GM21723 (cell line): ENCODE measurements at regions not wholly inside any gene's neighbourhood (a gene's known extent, or its start where the extent isn't known, plus 50 kb on each side); places are given as distances from the start of the nearest gene placed in this dataset.

ENCODE experiments used
- ATAC-seq: cut with Tn5 transposase; IDR thresholded peaks from one replicate; pipeline ENCODE4 v1.9.1; 2021; ENCODE audit warnings: mild to moderate bottlenecking, moderate library complexity; ENCODE audit not compliant: unreplicated experiment

DNA sequence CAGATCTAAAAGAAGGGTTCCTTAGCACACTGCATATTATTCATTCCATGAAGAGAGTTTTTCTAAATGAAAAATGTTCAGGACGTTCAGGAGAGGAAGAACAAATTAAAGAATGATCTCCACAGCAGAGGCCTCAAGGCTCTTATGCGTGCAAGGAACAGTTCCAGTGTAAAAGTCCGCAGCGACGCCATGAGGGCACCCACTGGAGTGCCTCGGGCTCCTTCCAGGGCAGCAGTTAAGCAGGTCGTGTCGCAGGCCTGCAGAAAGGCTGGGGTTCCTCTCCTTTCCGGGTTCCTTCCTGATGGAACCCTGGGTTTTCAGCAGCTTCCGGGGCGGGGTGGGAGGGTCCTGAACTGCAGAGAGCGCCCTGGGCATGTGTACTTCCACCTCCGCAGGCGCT lies 87.1 kb upstream of the SELENOP start:
- no peak for ATAC-seq

GRCh38 chr5:42896523-42896922 lies 84.8 kb upstream of the SELENOP start:
- no peak for ATAC-seq

- ATAC-seq = no peak
These were observed 82.4 kb upstream of the SELENOP start for GRCh38 chr5:42894057-42894456.

DNA sequence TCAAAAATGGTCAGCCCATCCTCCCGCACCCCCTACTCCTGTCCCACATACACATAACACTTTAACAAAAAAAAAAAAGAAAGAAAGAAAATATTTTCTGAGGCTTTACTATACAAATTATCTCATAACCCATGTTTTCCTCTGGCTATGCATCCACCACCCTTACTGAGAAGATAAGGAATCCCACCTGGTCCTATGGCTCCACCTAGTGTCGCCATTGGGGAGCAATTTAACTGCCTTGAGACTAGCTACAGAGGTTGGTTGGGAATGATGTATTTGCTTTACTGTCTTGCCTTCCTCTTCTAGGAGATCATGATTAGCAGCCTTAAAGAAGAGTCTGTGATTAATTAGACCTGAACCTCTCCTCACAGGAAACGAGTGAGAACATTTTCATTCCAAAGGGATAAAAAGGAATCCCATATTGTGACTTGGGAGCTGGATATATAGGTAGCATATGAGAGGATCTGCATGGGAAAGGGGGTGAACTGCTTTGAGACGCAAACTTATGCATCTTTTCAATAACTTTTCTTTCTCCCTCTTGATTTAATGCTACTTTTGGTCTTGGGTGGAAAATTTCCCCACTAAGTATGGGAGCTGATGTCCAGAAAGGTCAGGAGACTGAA lies 77.7 kb upstream of the SELENOP start:
- ATAC-seq = peak; percentile 93

- no peak for ATAC-seq
These were observed 77.1 kb upstream of the SELENOP start for GRCh38 chr5:42888771-42889170.

DNA sequence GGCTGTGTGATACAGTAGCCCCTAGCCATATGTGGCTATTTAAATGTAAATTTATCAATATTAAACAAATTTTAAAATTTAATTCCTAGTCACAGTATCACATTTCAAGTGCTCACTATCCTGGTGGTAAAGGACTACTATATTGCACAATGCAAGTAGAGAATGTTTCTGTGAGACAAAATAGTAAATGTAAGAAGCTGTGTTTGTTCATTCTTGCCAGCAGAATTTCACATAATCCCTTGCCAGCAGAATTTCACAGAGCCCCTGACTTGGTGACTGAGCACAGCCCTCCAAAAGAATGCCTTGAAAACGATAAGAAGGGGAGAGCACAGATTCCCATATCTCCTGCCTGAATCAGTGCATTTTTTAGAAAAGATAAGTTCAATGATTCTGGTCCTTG lies 75.9 kb upstream of the SELENOP start:
- ATAC-seq = no peak

DNA sequence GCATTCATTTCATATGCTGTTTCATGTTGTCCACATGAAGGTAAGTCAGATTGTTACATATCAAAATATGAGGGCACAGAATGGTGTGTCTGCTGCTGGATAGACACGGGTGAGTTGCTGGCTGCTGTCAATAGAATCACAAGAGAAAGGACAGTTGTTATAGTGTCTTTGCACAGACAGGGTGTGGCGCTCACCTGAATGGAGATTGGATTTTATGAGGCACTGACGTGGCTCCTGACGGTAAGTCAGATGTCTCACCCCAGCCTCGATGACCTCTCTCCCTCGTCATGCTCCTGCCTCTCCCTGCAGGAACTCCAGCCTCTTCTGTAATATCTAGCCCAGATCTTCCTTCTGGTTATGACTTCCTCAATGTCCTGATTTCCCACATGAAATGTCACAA lies 75.4 kb upstream of the SELENOP start:
- no peak for ATAC-seq

GRCh38 chr5:42886635-42887034 lies 74.9 kb upstream of the SELENOP start:
- ATAC-seq = no peak

- no peak for ATAC-seq
These were observed 72.6 kb upstream of the SELENOP start for GRCh38 chr5:42884326-42884725.

DNA sequence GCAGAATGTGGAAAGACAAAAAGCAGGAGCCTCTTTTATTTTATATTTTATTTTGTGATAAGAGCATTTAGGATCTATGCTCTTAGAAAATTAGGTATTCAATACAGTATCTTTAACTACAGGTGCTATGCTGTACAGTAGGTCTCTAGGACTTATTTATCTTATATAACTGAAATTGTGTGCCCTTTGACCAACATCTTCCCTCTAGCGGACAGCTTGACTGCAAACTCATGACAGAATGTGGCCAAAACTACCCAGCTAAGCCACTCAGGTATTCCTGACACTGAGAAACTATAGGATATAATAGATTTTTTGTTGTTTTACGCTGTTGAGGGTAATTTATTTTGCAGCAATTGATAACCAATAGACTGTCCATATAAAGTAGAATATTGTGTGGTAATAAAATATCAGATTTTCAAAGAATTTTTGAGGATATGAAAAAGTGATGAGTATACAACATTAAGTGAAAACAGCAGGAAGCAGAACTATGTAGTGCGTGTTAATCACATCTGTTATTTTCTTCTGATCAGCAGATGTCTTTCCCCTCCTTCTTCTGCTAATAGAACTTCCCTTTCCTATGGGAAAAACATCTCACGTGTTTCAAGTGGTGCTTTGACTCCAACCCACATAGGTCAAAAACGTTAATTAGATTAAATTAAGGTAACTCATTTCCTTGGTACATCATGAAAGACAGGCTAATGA lies 69.9 kb upstream of the SELENOP start:
- no peak for ATAC-seq

DNA sequence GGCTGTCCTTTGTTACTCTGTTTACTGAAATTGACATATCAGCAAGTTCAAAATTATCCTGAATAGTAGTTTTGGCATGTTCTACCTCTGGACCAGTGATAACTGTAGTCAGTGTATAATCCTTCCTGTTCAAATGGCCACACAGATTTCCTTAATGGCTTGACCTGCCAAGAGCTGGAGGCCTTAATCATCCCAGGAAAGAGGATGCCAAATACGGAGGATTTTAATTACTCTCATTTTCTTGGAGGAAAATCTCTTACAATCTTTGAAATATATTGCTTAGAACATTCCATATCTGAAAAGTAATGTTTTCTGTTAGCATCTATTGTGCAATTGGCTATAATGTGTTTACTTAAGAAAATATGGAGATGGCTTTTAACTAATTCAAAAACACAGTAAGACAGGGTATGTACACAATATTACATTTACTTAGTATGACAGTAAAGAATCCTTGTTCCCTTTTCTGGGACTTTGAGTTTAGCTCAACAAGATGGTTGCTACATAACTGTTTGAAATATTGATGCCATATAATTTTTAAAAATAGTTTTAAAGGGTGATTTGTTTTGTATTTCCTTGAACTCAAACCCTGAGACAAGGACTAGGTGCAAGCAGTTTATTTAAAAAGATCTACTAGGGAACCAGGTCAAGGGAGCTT lies 68.9 kb upstream of the SELENOP start:
- ATAC-seq = no peak

DNA sequence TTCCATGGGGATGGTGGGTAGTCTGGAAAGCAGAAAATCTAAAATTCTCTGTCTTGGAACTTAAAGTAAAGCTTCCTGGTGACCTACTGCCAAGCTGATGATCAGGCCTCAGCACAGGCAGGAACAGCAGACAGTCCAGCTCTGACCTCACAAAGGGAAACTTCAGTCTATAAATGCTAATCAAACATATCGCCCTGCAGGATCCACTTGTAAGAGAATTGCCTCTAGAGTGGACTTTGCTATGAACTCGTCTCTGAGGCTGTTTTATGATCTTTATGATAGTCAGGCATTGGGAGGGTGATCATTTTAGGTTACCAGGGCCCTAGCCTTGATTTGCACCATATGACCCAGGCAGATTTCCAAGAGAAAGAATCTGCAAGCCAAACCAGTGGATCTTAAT lies 67.6 kb upstream of the SELENOP start:
- ATAC-seq = no peak

DNA sequence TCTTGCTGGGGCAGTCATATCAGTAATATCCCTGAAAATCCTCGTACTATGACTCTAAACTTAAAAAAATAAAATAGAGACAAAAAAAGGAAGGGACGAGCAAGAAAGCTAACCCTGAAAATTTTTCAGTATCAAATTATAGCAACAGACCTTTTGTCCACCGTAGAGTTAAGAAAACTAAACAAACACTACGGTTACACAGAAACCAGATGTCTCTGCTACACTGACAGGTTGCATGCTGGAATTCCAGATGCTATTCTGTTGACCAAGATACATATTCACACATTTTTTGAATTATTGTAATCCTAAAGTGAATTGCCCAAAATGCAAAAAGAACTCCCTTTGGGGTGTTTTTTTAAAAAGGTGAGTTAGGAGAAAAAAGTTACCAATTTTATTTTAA lies 66.9 kb upstream of the SELENOP start:
- ATAC-seq = no peak

DNA sequence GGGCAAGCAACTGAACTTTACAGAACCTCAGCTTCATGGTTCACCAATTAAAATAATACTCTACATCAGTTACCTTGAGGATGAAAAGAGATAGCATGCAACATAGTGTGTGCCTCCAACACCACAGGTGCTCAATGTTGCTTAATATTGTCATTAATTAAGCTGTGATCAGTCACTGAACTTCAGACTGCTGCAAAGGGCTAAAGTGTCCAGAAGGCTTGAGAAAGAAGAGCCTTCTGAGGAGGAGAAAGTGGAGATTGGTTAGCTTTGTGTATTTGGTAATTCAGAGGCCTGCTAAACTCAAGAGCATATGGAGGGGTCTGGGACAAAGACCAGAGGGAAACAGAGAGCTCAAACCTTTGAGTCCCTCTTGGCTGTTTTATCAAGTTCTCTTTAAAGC lies 66.3 kb upstream of the SELENOP start:
- ATAC-seq = no peak

GRCh38 chr5:42877431-42877830 lies 65.7 kb upstream of the SELENOP start:
- ATAC-seq = no peak

- no peak for ATAC-seq
These were observed 64.7 kb upstream of the SELENOP start for GRCh38 chr5:42876375-42876844.

- ATAC-seq = no peak
These were observed 64.2 kb upstream of the SELENOP start for GRCh38 chr5:42875785-42876374.

- ATAC-seq = no peak
These were observed 63.5 kb upstream of the SELENOP start for GRCh38 chr5:42875211-42875610.

DNA sequence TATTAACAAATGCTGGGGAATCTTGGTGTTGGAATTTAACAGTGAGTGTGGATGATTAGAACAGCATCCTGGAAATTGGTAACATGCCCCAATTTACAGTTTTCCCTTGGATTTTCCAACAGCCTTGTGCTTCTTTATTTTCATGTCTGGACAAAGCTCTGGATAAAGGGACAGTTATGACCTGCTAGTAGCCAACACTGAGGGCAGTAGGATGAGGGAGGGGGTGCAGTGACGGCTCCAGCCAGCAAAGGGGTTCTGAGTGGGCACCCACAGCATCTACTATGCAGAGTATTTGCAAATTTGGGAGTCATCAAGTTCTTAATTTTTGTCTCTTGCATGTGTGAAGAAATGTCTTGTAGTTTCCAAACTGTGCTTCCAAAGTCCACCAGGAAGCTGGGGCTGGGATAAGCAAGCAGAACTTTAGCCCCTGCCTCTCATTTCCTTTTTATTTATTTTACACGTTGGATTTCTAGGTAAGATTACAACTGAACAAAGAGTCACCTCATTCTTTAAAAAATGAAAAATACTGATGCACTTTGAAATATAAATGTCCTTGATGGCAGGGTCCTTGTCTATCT lies 63.0 kb upstream of the SELENOP start:
- ATAC-seq = no peak

GRCh38 chr5:42872865-42873264 lies 61.2 kb upstream of the SELENOP start:
- no peak for ATAC-seq

DNA sequence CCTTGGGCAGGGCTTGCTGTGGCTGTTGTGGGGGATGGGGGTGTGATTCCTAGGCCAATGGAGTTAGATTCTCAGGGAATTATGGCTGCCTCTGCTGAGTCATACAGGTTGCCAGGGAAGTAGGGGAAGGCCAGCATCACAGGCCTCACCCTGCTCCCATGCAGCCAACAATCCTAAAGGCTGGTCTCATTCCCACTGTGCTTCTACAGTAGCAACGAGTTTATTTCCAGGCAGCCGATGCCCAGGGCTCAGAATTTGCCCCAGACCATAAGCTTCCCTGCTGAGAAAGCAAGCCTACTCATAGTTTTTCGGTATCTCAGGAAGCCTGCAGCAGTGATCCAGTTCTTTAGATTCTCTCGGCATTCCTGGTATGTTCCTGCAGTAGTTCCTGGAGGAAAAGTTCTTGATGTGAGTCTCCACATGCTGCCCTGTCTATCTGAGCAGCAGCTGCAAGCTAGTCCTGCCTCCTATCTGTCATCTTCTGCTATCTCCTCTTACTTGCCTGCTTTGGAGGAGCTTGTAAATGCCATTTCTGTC lies 59.3 kb upstream of the SELENOP start:
- no peak for ATAC-seq
